ENCODE measurements at regions not wholly inside any gene's neighbourhood (a gene's known extent, or its start where the extent isn't known, plus 50 kb on each side); places are given as distances from the start of the nearest gene placed in this dataset.
"Not testable (repeated sequence)": the region's sequence is repeated elsewhere in the genome, so short reads cannot be mapped to it uniquely, and the experiment has no call there.

DNA sequence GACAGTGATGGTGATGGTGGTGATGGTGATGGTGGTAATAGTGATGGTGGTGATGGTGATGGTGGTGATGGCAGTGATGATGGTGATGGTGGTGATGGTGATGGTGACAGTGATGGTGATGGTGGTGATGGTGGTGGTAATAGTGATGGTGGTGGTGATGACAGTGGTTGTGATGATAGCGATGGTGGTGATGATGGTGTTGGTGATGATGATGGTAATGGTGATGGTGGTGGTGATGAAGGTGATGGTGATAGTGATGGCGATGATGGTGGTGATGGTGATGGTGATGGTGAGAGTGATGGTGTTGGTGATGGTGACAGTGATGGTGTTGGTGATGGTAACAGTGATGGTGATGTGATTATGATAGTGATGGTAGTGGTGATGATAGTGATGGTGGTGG is 94.3 kb downstream of the ASB1 start:
- no peak for DNase-seq (ENCODE audit: low spot score)

DNA sequence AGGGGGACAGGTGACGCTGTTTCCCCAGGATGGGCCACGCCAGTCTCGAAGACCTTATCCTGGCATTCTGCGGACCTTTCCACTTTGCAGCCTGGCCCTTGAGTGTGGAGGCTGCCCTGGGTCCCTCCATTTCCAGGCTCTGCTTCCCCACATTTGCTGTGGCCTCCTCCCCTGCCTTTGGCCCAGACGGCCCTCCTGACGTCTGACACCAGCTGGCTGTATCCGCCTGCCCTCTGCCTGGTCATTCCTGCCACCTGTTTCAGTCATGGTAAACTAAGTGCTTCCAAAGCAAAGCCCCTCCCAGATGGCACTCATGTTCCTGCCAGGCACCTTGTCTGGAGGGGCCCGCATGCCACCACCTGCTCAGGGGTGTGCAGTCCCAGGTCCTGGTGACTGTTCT is 95.1 kb downstream of the ASB1 start:
- DNase-seq (ENCODE audit: low spot score) = no peak

DNA sequence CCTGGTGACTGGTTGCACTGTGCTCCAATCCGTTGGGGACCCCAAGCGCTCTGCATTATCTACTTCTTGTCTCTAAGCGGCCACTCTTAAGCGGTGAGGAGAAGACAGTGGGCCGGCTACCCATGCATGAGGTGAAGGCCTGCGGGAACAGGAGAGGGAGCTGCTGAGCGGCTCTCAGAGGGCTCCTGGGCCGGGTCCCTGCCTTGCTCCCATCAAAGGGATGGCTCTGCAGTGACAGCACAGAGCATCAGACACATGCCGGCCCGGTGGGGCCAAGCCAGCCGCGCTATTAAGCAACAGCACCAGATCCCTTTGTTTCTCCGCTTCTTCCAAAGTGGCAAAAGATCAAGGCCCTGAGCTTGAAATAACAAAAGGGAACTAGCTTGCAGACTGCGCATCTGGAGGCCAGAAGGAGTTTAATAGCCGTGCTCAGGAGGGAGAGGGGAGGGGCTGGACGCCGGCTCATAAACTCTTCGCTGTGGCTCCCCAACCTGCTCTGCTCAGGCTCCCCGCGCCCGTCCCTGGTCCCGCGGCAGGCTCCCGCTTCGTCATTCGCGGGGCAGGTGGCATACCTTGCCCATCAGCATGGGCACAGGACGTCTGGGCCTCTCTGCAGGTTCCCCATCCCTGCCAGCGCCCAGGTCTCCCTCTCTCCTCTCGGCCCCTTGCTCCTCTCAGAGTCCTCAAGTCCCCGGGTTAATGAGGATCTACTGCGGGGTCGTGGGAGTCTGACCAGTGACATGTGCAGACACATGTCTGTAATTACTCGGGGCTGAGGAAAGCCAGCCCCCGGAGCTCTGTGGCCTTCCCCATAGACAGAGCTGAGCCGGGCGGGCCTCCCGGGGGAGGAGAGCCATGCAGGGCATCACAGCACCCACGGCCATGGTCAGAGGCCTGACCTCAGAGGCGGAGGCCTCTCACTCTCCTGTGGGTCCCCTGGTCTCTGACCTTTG is 96.7 kb downstream of the ASB1 start:
- no peak for DNase-seq (ENCODE audit: low spot score)

DNA sequence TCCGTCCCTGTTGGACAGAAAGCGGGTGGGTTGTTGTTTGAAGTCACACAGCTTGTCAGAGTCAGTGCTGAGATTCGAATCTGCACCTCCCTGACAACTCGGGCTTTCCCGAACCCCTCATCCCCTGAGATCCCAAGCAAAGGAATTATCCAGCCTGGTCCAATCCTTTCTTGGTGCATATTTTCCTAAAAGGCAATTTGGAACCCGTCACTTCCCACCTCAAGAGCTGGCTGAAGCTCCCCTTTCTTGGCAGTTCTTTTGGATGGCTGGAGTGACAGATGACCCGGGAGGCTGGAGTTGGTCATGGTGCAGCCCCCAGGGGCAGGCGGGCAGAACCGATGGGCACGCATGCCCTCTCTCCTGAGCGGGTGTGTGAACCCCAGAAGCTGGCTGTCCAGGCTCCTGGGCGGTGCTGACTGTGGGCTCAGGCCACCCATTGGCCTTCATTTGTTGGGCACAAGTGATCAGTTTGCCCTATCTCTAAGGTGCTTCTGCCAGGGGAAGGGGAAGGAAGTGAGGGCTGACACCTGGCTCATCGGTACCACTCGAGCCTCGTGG is 97.8 kb downstream of the ASB1 start:
- no peak for DNase-seq (ENCODE audit: low spot score)

DNA sequence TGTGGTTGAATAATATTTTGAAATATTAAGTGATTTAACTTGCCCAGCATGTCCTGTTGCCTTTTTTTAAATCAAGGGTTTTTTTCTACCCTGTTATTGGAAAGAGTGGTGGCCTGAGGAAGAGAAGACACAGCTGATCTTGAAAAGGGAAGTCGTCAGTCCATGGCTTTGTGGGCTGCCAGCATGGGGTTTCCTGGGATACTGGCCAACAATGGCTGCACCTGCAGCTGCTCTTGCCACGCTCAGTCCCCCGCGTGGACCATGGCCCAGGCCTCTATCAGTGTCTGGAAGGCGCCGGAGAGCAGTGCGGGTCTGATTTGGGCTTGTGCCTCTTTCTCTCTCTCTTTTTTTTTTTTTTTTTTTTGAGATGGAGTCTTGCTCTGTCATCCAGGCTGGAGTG is 99.3 kb downstream of the ASB1 start:
- no peak for DNase-seq (ENCODE audit: low spot score)

DNA sequence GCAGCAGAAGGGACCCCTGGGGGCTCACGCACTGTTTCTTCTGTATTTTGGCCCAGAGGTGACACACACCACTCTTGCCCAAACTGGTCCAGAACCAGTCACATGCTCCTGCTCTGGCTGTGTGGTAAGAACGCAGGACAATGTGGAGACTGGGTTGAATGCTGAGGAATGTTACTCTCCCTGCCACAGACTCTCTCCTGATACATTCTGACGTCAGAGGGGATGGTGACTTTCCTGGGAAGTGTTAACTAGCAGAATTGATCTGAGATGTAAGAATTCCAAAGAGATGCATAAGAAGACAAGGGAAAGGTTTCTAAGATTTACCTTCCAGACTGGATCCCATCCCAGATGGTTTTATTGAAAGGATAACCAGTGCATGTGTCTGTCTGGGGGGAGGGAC is 100.8 kb downstream of the ASB1 start:
- DNase-seq (ENCODE audit: low spot score) = no peak

DNA sequence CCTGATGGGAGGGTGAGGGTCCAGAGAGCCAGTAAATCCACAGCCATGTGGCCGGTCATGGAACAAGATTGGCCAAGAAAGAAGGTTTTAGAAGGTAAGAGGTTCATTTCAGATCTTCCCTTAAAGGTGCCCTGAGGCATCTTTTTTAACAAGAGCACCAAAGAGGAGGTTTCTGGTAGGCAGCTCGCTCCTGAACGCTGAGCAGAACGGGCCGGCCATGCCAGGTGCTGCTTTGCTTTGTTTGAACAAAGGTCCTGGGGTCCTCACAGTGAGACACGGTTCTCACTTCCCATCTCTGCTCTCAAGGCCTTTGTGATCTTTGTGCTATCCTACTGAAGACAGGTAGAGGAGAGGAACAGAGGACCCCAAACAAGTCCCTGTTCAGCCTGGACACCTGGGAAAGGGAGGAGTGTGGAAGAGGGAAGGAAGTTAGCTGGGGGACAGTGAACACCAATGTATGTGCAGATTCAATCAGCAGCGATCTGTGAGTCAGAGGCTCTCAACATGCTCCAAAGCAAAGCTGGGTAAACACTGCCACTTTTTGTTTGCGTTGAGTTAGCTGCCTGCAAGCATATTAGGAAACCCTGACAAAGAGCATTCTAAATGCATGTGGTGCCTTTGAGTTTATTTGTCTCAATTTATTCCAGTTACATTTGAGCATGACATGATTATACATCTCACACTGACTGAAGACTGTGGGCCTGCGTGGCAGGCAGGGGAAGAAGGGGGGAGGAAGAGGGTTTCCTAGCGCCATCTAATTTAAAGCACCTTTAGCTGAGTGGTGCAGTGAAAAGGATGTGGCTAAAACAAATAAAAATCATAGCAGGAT is 102.4 kb downstream of the ASB1 start:
- DNase-seq (ENCODE audit: low spot score) = no peak

DNA sequence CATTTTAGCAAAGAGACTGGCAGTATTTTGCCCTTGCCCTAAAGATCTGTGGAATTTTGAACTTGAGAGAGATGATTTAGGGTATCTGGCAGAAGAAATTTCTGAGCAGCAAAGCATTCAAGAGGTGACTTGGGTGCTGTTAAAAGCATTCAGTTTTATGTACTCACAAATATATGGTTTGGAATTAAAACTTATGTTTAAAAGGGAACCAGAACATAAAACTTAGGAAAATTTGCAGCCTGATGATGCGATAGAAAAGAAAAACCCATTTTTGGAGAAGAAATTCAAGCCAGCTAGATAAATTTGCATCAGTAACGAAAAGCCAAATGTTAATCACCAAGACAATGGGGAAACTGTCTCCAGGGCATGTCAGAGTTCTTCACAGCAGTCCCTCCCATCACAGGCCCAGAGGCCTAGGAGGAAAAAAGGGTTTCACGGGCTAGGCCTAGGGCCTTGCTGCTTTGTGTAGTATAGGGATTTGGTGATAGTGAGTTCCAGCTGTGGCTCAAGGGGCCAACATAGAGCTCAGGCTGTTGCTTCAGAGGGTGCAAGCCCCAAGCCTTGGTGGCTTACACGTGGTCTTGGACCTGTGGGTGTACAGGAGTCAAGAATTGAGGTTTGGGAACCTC is 104.4 kb downstream of the ASB1 start:
- DNase-seq (ENCODE audit: low spot score) = not testable (repeated sequence)

DNA sequence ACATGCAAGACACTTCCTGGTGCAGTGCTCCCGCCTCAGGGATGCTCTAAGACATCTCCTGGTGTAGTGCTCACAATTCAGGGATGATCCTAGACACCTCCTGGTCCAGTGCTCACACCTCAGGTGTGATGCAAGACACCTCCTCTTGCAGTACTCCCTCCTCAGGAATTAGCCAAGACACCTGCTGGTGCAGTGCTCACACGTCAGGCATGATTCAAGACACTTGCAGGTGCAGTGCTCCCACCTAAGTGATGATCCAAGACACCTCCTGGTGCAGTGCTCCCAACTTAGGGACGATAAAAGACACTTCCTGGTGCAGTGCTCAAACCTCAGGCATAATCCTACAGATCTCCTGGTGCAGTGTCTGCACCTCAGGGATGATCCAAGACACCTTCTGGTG is 117.0 kb downstream of the ASB1 start:
- DNase-seq (ENCODE audit: low spot score) = not testable (repeated sequence)

DNA sequence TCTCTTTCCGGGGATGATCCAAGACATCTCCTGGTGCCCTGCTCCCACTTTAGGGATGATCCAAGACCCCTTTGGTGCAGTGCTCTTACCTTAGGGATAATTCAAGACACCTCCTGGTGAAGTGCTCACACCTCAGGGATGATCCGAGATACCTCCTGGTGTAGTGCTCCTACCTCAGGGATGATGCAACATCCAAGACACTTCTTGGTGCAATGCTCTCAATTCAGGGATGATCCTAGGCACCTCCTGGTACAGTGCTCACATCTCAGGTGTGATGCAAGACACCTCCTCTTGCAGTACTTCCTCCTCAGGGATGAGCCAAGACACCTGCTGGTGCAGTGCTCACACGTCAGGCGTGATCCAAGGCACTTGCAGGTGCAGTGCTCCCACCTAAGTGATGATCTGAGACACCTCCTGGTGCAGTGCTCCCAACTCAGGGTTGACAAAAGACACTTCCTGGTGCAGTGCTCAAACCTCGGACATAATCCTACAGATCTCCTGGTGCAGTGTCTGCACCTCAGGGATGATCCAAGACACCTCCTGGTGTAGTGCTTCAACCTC is 122.3 kb downstream of the ASB1 start:
- DNase-seq (ENCODE audit: low spot score) = no peak

DNA sequence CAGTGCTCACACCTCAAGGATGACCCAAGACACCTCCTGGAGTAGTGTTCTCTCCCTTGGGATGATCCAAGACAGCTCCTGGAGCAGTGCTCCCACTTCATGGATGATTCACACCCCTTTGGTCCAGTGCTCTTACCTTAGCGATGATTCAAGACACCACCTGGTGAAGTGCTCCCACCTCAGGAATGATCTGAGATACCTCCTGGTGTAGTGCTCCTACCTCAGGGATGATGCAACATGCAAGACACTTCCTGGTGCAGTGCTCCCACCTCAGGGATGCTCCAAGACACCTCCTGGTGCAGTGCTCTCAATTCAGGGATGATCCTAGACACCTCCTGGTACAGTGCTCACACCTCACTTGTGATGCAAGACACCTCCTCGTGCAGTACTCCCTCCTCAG is 123.1 kb downstream of the ASB1 start:
- DNase-seq (ENCODE audit: low spot score) = no peak

DNA sequence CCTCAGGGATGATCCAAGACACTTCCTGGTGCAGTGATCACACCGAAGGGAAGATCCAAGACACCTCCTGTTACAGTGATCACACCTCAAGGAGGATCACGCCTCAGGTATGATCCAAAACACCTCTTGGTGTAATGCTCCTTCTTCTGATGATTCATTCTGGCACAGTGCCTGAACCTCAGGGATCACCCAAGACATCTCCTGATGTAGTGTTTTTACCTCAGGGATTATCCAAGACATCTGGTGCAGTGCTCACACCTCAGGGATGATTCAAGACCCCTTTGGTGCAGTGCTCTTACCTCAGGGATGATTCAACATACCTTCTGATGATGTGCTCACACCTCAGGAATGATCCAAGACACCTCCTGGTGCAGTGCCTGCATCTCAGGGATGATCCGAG is 124.4 kb downstream of the ASB1 start:
- no peak for DNase-seq (ENCODE audit: low spot score)

DNA sequence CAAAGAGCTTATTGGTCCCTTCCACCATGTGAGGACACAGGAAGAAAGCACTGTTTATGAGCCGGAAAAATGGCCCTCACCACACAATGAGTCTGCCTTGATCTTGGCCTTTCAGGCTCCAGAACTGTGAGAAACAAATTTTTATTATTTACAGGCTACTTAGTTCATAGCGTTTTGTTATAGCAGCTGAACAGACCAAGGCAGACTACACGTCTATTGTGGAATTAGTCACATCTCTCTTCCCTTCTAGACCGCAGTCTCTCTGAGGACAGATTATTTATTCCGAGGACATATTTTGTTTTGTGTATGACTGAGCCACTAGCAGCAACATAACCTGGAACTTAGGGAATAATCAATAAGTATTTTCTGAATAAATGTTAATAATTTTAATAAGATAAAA is 125.5 kb downstream of the ASB1 start:
- no peak for DNase-seq (ENCODE audit: low spot score)

DNA sequence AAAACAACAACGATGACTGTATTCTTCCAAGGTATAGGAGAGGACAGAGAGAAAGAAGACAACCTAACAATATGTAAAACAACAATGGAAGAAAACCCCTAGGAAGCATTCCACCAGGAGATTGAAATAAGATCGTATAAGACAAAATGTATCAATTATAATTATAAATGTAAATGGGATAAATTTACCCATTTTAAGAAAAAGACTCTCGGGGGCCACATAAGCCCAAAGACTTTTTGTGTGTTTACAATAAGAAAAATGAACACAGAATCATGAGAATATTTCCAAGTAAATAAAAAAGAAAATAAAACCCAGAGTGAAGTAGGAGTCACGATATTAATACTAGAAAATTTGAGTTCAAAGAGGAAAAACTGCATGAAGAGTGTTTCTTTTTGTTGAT is 126.4 kb downstream of the ASB1 start:
- DNase-seq (ENCODE audit: low spot score) = no peak

DNA sequence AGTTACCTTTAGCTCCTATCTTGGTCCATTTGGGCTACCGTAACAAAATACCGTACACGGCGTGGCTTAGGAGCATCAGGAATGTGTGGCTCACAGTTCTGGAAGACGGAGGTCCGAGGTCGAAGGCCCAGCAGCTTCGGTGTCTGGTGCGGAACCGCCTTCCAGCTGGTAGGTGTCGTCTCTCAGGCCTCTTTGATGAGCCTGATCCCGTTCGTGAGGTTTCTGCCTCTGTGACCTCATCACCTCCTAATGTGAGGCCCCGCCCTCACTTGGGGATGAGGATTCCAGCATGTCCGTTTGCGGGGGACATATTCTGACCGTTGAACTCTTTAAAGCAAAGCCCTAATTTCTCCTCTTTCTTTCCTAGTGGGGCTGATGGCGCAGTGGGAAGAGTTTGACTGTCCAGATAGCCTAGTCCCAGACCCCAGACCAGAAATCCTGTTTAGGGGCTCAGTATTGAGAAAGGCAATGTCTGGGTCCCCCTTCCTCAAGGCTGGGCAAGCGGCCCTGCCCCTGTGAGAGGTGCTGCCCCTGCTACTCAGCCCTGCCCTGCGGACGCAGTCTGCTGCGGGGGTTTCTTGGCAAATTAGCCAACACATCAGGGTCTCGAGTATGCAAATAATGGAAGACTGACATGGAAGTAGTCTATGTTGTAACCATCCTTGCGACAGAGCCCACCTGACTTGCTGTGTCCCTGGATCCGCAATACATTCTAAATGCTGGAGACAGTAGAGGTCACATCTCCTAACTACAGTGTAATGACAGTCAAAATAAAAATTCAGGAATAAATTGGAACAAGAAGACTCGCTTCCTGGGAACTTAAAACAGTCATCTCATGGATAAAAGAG is 128.0 kb downstream of the ASB1 start:
- DNase-seq (ENCODE audit: low spot score) = no peak

DNA sequence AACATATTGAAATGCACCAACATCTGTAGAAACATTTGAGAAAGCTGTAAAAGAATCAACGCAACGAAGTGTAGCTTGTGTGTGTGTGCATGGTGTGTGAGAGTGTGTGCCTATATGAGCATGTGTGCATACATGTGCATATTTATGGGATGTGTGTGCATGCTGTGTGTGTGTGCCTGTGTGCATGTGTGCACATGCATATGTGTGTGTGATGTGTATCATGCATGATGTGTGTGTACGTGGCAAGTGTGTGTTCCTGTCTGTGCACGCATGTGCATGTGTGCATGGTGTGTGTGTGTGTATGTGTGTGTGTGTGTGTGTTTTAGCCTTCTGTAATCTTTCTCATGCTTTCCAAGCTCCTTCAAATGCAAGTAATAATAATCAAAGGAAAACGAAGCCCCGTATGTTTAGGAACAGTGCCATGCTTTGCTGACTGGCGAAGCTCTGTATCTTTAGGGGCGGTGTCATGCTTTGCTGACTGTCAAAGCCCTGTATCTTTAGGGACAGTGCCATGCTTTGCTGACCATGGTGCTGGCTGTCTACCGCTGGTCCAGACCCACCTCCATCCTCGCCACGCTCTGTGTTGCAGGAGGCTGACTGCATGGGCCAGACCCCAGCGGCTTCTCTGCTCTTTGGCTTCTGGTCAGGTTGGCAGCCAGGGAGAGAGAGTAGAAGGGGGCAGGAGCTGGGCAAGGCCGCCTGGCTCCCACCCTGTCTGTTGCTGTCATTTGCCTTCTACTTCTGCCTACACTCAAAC is 129.2 kb downstream of the ASB1 start:
- DNase-seq (ENCODE audit: low spot score) = no peak

DNA sequence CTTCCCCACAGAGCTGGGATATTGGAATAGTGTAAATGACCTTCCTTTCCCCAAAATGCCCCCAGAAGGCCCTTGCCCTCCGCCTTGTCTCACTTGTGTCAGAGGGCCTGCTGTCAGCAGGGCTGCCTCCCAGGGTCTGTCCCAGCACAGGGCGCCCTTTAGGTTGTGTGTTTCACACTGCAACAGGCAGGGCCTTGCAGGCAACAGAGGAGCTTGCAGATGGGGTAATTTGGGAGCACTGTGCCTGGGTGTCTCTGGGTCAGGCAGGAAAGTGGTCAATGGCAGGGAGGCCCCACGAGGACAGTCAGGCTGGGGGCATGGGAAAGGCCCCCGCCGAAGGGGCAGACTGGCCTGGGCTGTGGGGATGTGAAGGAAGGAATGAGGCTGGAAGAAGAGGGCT is 130.7 kb downstream of the ASB1 start:
- DNase-seq (ENCODE audit: low spot score) = no peak

DNA sequence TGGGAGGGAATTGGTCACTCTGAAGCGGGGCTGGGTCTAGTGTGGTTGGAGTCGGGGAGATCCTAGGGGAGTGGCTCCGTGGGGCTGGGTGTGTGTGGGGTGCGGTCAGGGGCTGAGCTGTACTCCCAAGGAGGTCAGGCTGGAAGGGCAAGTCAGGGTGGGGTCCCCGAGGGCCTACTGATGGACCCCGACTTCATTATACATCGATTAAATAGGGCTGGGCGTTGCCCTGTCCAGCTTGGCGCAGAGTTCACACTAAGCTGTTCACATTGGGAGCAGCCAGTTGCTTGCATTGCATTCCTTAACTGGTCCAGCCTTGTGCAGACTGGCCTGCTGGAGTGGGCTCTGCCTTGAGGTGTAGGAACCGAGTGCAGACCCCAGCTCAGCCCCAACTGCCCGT is 131.2 kb downstream of the ASB1 start:
- DNase-seq (ENCODE audit: low spot score) = no peak

DNA sequence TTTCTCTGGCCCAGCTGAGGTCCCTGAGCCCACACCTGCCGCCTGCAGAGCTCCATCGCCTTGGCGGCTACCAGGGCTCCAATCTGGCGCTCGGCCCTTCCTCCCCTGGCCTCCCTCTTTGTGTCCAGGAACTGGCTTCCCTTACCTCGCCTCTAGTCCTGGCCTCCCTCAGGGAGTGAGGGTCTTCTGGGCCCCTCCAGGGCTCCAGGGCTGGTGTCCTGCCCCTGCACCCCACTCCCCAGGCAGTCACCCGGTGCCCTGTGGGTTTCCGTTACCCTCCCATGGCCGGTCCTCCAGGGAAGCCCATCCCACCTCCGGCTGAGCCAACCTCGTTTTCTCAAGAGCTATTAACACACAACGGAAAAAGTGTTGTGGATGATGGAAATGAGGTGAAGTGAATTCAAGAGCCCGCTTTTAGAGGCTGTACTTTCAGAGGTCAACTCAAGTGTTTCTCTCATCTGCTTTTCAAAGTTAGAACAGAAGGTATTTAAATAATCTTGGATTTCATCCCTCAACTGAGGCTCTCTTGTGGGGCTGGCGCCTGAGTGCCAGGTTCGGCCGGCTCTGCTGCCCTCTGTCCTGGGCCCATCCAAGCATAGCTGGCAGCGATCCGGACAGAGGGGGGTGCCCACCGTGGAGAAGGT is 131.9 kb downstream of the ASB1 start:
- DNase-seq (ENCODE audit: low spot score) = no peak

DNA sequence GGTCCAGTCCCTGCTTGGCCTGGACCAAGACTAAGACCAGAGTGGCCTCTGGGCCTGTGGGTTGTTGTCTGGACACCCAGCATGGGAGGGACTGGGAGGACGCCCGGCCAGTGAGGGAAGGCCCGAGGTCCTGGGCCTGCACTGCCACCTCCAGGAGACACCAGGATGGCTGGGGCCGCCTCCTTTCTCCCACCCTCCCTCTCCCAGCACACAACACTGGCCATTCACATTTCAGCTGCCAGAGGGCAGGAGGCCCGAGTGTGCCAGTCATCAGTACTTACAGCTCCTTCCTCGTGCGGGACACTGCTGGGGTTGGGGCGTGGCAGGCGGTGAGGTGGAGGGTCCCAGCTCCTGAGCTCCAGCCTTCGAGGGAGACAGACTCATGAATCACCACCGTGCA is 133.5 kb downstream of the ASB1 start:
- no peak for DNase-seq (ENCODE audit: low spot score)
